ENCODE measurements at regions not wholly inside any gene's neighbourhood (a gene's known extent, or its start where the extent isn't known, plus 50 kb on each side); places are given as distances from the start of the nearest gene placed in this dataset.

DNA sequence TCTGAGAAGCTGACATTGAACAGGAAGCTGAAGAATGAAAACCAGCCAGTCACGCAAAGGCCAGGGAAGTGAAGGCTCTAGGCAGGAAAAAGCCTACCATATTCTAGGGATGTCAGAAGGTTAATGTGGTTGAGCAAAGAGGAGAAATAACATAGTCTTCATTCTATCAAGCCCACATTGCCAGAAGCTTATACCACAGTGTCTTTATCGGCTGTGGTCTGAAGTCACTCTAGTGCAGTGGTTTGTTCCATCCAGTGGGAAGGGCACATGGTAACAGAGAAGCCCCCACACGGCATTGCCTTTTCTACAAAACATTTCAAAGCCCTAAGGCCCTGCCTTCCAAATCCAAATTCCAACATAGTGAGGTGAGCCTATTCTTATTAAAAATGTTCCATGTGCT is 311.3 kb downstream of the TNS1 start:
- DNase-seq (ENCODE audit: low spot score) = no peak

- DNase-seq (ENCODE audit: low spot score) = no peak
Measured at GRCh38 chr2:217689053-217689452, 313.7 kb downstream of the TNS1 start.

GRCh38 chr2:217688494-217688893 is 314.3 kb downstream of the TNS1 start:
- no peak for DNase-seq (ENCODE audit: low spot score)

DNA sequence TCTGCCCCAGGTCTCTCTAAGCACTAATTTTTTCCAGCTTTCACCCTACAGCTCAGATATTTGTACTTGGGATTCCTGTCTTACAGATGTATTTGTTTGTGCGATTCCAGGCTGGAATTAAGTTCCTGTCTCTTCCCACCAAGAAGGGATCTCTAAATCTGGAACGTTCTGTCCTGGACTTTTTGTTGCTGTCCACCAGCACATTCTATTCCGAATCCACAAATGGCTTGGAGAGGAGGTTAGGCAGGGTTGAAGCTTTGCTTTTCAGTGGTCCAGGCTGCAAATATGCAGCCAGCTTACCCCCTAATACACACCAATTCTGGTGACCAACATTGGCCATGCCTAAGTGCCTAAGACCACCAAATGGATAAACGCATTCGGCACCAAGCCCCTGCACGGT is 315.0 kb downstream of the TNS1 start:
- no peak for DNase-seq (ENCODE audit: low spot score)

- DNase-seq (ENCODE audit: low spot score) = no peak
Measured at GRCh38 chr2:217685255-217685605, 317.6 kb downstream of the TNS1 start.

- DNase-seq (ENCODE audit: low spot score) = peak; percentile 63
Measured at GRCh38 chr2:217684431-217685254, 318.2 kb downstream of the TNS1 start.

DNA sequence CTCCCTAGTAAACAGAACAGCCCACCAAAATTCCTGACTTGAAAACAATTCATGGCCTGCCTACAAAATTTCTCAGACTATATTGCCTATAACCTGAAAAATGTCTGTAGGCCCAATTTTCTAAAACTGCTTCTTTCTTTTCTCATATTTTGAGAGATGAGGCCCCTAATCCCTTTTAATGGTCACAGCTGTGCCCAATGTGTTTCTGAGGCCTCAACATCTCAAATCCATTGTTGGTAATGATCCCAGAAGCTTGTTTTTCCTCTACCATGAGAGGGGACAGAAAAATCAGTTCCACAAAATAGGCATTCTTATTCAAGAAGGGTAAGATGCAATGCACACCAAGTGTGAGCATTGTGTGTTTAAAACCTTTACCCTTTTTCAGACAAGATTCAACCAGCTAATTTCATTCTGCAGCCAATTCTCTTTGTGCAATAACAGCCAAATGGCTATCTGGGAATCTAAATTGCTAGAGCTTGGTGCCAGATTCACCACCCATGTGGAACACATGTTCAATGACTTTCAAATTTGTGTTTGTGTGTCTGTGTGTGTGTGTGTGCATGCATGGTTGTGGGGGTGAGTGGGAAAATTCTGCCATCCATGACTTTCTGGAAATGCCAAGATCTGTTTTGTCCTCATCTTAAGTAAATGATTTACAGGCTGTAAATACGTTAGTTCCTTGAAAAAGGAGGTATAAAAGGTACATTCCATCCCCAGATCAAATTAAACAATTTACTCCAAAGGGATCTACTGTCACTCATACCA is 319.5 kb downstream of the TNS1 start:
- DNase-seq (ENCODE audit: low spot score) = no peak

DNA sequence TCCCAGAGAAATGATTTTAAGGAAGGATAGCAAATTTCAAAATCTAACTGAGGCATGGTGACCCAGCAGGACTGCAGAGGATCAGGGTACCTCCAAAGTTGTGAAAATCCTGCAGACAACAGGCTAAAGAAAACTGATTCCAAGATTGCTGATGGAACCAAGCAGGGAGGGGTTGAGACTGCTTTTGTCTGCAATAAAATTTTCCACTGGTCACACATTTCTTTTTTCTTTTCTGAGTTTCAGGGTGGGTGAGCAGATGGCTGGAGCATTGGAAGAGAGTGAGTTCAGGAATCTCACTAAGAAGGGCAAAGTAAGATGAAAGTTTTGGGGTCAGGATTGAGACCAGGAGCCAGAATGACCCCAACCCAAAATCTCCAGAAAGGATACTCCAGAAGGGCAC is 321.0 kb downstream of the TNS1 start:
- no peak for DNase-seq (ENCODE audit: low spot score)

GRCh38 chr2:217680381-217680780 is 322.4 kb downstream of the TNS1 start:
- DNase-seq (ENCODE audit: low spot score) = no peak

- no peak for DNase-seq (ENCODE audit: low spot score)
Measured at GRCh38 chr2:217673627-217674026, 329.2 kb downstream of the TNS1 start.

GRCh38 chr2:217672472-217672871 is 330.3 kb downstream of the TNS1 start:
- DNase-seq (ENCODE audit: low spot score) = no peak

GRCh38 chr2:217671871-217672270 is 330.9 kb downstream of the TNS1 start:
- no peak for DNase-seq (ENCODE audit: low spot score)

DNA sequence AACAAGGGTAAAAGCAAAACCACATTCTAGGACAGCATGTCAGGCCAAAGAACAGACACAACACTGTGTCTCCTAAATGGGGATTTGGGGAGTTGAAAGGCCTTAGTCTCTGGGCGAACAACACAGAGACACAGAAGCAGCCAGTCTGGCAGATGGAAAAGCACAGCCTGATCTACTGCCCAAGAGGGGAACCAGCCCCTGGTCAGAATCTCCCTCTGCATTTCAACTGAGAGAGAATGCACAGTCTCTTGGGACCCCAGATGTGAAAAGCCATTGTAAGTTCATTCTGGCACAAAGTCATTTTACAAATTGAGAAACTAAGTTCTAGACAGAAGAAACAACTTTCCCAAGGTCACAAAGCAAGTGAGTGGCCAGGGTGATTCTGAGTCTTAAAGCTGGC is 331.7 kb downstream of the TNS1 start:
- no peak for DNase-seq (ENCODE audit: low spot score)

DNA sequence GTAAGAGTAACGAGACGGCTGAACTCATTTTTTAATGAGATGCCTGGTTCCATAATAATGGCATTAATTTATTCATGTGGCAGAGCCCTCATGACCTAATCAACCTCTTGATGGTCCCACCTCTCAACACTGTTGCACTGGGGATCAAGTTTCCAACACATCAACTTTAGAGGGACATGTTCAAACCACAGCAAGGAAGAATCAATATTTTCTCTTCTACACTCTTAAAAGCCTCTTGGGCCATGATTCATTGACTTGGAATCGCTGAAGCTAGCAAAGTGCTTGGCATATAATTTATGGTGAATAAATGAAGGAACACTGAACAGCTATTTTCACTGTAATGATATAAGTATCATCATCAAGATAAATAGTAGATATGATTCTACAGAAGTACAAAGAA is 333.0 kb downstream of the TNS1 start:
- DNase-seq (ENCODE audit: low spot score) = no peak

- no peak for DNase-seq (ENCODE audit: low spot score)
Measured at GRCh38 chr2:217667512-217667911, 335.3 kb downstream of the TNS1 start.

DNA sequence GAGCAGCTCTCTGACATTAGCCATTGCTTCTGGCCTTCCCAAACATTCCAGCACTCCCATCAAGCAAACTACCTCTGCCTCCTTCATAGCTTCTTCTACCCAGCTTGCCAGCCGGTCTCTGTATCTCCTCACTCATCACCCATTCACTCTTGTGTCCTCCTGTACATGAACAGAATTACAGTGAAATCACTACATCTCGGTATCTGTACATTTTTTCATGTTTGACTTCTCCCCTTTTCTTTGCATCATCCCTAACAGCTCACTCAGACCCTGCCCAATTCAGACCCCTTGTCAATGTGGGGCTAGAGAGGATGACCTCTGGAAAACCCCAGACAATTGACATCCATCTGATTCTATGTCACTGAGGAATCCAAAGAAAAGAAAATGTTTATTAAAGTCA is 335.8 kb downstream of the TNS1 start:
- no peak for DNase-seq (ENCODE audit: low spot score)

DNA sequence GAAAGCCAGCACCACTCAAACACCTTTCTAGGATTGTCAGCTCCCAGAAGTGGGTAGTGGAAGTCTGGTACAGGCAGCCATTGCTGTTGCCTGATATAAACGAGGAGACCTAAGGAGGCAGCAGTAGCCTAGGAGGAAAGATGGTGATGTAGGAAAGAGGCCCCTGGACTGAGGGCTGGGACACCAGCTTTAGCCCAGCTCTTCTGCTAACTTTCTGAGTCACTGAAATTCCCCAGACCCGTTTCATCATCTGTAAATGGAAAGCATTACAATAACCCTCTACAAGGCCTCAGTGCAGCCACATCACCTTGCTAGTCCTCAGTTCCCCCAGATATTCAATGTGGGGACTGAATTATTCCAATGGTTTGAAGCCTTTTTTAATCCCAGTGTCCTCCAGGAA is 336.5 kb downstream of the TNS1 start:
- no peak for DNase-seq (ENCODE audit: low spot score)

- DNase-seq (ENCODE audit: low spot score) = no peak
Measured at GRCh38 chr2:217664761-217665160, 338.0 kb downstream of the TNS1 start.

- no peak for DNase-seq (ENCODE audit: low spot score)
Measured at GRCh38 chr2:217662984-217663602, 339.7 kb downstream of the TNS1 start.

- DNase-seq (ENCODE audit: low spot score) = no peak
Measured at GRCh38 chr2:217661378-217661777, 341.4 kb downstream of the TNS1 start.

DNA sequence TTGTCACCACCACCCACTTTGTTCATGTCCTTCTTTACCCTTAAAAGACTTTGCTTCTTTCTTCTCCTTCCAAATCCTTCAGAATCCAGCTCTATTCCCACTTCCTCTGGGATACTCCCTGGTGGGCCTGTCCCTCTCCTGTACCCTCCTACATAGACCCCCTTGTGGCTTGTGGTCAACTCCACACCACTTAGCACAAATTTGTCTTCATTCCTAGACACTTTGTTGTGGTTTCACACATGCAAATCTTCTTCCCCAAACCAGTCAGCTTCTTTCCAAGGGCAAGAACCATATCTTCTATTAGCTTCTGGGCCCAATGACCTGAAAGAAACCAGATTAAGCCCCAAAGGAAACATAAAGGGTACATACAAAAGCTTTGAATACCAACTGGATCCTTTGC is 342.4 kb downstream of the TNS1 start:
- DNase-seq (ENCODE audit: low spot score) = no peak

DNA sequence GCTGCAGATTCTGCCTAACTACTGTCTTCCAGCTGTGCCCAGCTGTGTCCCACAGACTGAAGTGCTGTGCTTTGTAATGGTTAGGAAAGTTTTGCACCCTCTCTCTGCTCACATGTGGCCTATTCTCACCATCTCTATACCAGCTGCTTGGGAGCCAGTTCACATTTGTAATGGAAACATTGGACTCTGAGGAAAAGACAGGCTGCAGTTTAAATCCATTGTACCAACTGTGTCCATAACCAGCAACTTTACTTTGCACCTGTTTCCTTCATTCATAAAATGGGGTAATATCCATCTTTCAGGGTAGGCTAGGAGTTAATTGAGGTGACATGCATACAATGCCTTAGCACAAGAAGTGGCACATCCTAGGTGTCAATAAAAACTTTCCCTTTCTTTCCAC is 344.0 kb downstream of the TNS1 start:
- DNase-seq (ENCODE audit: low spot score) = no peak

DNA sequence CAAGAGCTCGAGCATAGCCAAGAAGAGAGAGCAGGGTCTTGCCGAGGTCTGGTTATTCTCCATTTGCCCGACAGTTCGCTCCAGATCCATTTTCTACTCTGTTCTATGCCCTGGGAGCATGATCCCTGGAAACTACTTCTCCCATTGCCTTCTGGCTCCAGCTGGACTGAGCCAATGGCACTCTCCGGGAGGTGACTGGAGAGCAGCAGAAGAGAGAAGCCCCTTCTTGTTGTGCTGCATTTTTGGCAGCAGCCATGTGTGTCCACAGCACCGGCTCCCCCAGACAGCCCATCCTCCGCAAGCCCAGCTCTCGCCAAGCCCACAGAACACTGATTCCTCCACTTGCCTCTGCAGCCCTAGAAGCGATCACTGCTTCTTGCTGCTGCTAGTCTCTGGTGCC is 345.5 kb downstream of the TNS1 start:
- peak; percentile 11 for DNase-seq (ENCODE audit: low spot score)
